GM19395 (cell line): ENCODE measurements at regions not wholly inside any gene's neighbourhood (a gene's known extent, or its start where the extent isn't known, plus 50 kb on each side); places are given as distances from the start of the nearest gene placed in this dataset.

ENCODE experiments used
- ATAC-seq: cut with Tn5 transposase; IDR thresholded peaks from one replicate; pipeline ENCODE4 v1.9.1; 2021; ENCODE audit warnings: mild to moderate bottlenecking, moderate library complexity; ENCODE audit not compliant: unreplicated experiment

- no peak for ATAC-seq
Measured at GRCh38 chr20:11195899-11196558, 522.2 kb upstream of the JAG1 start.

DNA sequence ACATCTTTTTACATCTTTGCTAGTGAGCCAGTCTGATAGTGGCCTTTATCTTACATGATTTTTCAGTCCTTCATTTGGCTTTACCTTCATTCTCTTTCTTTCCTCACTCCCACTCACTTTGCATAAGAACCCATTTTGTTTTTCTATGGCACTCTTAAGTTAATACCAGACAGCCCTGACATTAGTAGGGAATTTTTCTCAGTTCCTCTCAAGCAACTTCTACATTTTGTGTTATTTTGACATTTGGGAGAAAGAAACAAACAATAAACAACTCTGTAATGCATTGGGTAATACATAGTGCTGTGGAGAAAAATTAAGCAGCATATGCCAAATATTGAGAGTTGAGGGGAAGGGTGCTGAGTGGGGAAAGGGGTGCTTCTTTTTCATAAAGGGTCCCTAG lies 524.1 kb upstream of the JAG1 start:
- ATAC-seq = no peak

DNA sequence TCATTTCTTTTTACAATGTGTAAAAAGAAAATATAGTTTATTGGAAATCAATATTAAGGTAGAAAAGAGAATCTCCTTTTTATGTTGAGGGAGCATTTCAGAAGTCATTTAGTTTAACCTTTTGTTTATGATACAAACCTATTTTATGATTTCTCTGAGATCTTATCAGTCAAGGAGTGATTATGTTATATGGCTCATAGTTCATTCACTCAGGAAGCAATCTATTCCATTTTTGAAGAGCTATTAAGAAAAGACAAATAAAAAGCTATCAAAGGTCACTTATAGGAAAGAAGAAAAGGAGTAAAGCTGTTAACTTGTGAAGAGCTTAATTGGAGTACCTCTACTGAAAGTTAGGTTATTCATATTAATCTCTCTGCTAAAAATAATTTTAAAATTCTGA lies 526.6 kb upstream of the JAG1 start:
- no peak for ATAC-seq

DNA sequence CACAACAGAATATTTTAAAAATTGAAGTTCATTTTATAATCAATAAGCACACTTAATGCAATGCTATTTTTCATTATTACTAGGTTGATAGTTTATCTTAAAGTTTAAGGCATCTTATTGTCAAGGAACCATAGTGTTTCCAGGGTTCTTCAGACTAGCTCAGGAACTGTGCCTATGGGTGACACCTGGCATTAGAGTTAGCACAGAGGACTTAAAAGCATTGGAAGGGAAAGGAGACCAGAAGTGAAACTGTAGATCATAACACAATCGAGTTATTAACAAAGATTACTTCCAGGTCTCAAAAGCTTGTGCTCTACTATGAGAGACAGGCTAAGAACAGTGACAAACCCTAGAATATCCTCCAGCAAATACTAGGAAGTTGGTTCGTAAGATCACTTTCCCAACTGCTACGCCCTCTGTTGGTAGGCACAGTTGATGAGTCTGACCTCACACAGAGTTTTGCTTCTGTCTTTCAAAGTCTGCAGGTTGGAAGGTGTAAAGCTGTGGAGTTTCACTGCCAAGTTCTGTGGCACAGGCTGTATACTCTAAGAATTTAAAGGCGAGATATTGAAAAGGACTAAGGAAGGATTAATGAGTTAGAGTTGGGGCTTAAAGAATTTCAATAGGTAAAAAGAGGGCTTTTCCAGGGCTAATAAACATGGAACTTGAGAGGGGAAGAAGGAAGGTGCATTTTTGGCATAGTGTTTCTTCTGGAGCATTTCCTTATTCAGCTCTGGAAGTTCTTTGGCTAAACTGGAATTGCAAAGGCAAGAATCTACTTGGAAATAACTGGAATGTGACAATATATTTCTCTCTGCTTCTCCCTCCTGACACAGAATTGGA lies 531.3 kb upstream of the JAG1 start:
- ATAC-seq = peak; percentile 86

DNA sequence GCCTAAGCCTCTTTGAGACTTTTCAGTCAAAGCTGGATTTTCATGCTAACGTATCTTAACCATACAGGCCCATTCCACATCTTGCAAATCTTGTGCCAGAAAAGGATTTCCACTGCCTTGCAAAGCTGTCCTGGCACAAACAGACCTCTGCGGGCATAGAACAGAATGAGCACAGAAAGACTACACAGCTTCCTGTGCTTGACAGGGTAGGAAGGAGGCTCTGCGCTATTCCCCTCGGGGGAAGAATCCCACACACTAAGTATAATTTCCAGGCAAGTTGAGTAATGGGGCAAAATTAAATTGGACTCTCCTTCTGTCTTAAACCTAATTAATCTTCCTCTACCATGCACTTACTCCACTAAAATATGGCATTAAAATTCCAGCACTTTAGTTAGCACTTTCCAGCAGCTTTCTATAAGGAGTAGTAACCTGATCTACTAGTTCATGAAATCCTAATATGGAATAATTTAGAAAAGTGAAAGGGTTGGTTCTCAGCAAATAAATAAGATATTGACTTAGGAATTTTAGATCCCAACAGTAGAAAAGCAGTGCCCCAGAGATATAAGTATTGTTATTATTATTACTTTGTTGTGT lies 532.1 kb upstream of the JAG1 start:
- no peak for ATAC-seq

- ATAC-seq = no peak
Measured at GRCh38 chr20:11207749-11208502, 534.1 kb upstream of the JAG1 start.

DNA sequence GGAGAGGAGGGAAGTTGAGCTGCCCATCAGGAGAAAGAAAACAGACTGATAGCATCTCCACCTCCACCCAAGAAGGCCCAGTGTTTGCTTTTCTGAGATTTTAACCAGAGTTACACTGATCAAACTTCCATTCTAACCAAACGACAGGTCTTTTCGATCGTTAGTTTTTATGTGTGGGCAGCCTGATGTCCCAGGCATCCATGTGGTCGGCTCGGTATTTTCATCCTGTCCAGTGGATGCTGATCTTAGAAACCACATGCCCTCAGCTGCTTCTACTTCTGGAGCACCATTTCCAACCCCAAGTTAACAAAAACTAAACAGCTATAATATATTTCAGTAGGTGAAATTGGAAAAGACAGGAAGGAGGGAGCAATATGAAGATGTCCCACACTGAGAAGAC lies 536.8 kb upstream of the JAG1 start:
- ATAC-seq = no peak

DNA sequence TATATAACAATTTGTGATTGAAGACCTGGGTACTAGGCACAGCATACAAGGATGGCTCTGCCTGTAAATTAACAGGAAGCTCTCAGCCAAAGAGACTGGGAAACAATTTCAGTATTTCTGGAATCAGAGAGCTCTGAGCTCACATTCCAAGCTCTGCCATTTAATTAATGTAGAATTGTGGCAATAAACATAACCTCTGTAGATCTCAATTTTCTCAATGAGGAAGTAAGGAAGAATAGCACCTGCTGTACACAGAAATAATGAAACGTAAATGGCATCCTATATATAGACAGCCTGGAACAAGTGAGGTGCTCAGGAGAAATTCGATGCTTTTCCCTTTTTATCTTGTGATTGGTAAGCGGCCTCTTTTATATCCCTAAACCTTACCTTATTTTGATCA lies 538.5 kb upstream of the JAG1 start:
- no peak for ATAC-seq

GRCh38 chr20:11212902-11213301 lies 539.1 kb upstream of the JAG1 start:
- no peak for ATAC-seq

- ATAC-seq = no peak
Measured at GRCh38 chr20:11214256-11214840, 540.5 kb upstream of the JAG1 start.

DNA sequence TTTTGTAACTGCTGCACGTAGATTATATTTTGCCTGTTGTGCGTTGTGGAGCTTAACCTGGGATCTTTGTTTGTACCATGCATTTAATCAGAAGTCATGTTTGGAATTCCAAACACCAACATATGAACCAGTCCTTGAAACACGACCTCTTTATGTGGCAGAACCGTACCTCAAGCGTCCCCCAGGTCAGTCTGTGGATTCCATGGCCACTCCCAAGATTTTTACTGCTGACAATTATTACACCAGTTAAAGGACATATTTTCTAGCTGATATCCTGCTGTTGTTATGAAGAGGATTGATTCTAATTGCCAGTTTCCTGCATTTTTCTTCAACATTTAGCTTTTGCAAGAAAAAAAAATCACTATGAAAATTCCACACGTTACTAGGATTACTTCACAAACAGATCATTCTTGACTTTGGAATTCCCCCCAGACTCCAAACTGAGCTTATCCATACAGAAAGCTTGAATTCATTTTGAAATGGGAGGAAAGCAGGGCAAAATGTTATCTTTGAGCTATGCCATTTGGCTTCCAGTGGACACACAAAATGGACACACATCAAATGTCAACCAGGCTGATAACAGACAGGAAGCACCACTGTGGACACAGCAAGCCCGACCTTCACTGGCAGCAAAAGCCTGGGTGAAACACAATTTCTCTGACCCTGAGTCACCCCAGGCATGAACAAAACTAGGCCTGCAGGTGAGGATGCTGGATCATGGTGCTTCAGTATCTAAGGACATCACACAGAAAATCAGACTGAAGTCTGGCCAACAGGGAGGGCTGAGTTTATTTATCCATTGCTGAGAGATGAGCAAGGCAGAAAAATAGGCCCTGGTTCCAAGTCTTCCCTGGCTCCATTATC lies 542.9 kb upstream of the JAG1 start:
- ATAC-seq = no peak

DNA sequence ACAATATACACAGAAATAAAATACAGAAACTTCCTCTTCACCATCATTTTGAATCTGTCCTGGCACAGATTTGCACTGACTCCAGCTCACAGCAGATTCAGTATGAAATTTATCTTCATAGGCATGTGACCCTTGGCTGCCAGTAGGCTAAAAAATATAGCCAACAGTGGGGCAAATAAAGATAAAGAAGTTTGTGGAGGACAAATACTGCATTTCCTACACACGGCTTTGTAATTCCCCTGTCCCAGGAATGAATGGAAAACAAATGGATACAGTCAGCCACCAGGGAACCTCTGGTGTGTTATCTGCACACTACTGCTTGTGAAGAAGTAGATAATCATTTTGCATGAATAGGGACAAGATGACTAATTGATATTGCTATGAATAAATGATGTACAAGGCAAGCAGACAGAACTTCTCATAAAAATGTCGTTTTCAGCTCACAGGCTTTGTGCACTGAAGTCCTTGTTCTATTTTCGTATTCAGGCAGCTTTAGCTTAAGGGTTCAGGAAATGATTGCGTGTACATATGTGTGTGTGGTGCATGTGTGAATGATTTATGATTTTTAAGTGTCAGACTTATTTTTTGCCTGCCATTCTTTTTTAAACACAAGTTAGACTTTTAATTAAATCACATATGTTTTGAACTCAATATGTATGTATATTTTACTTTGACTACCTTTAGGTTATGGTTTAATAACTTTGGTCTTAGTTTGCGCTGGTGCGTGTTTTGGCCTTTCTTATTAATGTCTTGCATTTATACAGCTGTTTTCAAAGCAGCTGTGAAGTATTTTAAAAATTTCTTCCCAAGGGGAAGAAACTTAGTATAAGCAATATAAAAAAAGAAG lies 543.8 kb upstream of the JAG1 start:
- no peak for ATAC-seq

- no peak for ATAC-seq
Measured at GRCh38 chr20:11218173-11218680, 544.4 kb upstream of the JAG1 start.

DNA sequence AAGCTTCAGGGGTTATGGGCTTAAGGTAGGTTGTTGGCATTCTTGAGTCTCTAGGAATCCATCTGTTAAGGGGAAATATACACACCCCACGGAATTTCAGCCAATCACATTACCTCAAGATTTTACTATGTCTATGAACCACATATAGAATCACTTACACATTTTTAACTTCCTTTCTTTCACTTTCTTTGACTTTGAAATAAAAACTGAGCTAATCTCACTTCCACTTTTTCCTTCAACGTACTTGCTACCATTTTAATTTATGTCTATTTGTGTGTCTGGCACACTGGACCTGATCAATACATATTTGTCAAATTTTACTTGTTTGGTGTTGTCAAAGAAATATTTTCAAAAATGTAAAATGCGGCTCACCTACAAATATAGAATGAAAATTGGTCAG lies 545.4 kb upstream of the JAG1 start:
- peak; percentile 70 for ATAC-seq

- ATAC-seq = no peak
Measured at GRCh38 chr20:11221046-11221445, 547.2 kb upstream of the JAG1 start.

- ATAC-seq = no peak
Measured at GRCh38 chr20:11222243-11222642, 548.4 kb upstream of the JAG1 start.

DNA sequence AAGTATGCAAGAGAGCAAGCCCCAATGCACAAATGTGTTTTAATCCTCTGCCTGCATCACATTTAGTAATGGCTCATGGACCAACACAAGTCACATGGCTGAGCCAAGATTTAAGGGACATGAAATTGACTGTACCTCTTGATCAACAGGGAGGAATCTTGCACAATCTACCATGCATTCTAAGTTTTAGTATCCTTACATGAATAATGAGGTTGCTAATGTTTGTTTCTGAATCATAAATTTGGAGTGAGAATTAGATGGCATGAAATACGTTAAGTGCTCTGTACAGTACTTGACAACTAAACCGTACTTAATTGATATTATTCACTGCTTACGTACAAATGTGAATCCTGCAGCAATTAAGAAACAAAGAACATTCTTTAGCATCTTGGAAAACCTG lies 553.8 kb upstream of the JAG1 start:
- no peak for ATAC-seq

DNA sequence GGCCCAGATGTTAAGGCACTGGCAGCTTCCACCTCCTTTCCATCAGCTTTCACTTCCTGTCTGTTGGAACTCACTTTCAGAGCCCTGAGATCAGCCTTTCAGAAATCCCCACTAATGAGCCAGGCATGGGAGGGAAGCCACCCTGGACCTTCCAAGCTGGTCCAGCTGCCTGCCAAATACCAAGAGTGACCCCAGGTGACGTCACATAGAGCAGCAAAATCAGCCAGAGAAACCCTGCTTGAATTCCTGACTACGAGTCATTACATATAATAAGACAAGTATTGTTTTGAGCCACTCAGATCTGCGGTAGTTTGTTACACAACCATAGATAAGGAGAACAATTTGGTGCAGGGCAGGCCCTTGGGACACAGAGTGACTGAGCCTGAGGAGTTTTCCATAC lies 556.0 kb upstream of the JAG1 start:
- no peak for ATAC-seq

GRCh38 chr20:11230999-11231398 lies 557.2 kb upstream of the JAG1 start:
- no peak for ATAC-seq
